HL-60 (cell line): ENCODE measurements at regions not wholly inside any gene's neighbourhood (a gene's known extent, or its start where the extent isn't known, plus 50 kb on each side); places are given as distances from the start of the nearest gene placed in this dataset.

ENCODE experiments used
- DNase-seq, 2 experiments: peaks; one replicate each; pipeline ENCODE4 v3.0.0-alpha.2; 2010 to 2020; ENCODE audit warnings: low read depth in 1 of 2, low spot score in 1 of 2
- H3K27ac ChIP-seq: fragments of 250-450 bp; sonication (Bioruptor Pico); replicated peaks from 2 replicates; pipeline ENCODE4 v1.5.1; 2020; ENCODE audit warnings: mild to moderate bottlenecking, moderate library complexity
- H3K27me3 ChIP-seq: fragments of 250-450 bp; sonication (Bioruptor Pico); 2 replicates; pipeline ENCODE4 v1.5.1; 2021; ENCODE audit warnings: mild to moderate bottlenecking, moderate library complexity; ENCODE audit not compliant: insufficient read depth, poor library complexity, severe bottlenecking
- H3K4me3 ChIP-seq: replicated peaks from 2 replicates; pipeline ENCODE4 v1.5.1; 2011; ENCODE audit warnings: mild to moderate bottlenecking, control low read depth, low read length; ENCODE audit not compliant: insufficient read depth
- CTCF ChIP-seq: IDR thresholded peaks from one replicate; pipeline ENCODE4 v1.5.1; 2011; ENCODE audit warnings: low read length, control low read depth, inconsistent platforms; ENCODE audit not compliant: insufficient read depth
- GABPA ChIP-seq: IDR thresholded peaks from 2 replicates; pipeline ENCODE4 v1.6.1; 2012; ENCODE audit warnings: low read depth
- POLR2AphosphoS5 ChIP-seq: IDR thresholded peaks from 2 replicates; pipeline ENCODE4 v1.6.1; 2012; ENCODE audit warnings: low read depth
- REST ChIP-seq: IDR thresholded peaks from 2 replicates; pipeline ENCODE4 v1.6.1; 2012; ENCODE audit warnings: low read depth; ENCODE audit not compliant: insufficient replicate concordance
- SPI1 ChIP-seq: IDR thresholded peaks from 2 replicates; pipeline ENCODE4 v1.6.1; 2012; ENCODE audit warnings: low read depth, mild to moderate bottlenecking, borderline replicate concordance

GRCh38 chrX:110955706-110956105 is 140.3 kb upstream of the PAK3 start:
- TF ChIP-seq POLR2AphosphoS5 = no peak
- no peak for TF ChIP-seq CTCF
- TF ChIP-seq REST = no peak
- no peak for TF ChIP-seq GABPA
- H3K27me3 ChIP-seq = no peaks in the 10 kb centered on the region
- DNase-seq = no peak
- H3K4me3 ChIP-seq = no peak overlapping the region
- no peak overlapping the region for H3K27ac ChIP-seq

- TF ChIP-seq CTCF = no peak
- no peak for TF ChIP-seq REST
- no peak for TF ChIP-seq SPI1
- TF ChIP-seq POLR2AphosphoS5 = no peak
- TF ChIP-seq GABPA = no peak
- no peaks in the 10 kb centered on the region for H3K27me3 ChIP-seq
- DNase-seq = no peak
Observed at GRCh38 chrX:110954428-110955100, 141.4 kb upstream of the PAK3 start.

GRCh38 chrX:110951472-110952269 is 144.3 kb upstream of the PAK3 start:
- Histone ChIP-seq H3K4me3 (no peak overlapping the region), H3K27ac (no peak overlapping the region), H3K27me3 (no peaks in the 10 kb centered on the region)
- DNase-seq = no peak
- TF ChIP-seq GABPA (no peak), REST (no peak), SPI1 (no peak), CTCF (no peak), POLR2AphosphoS5 (no peak)

More at GRCh38 chrX:110954428-110955100, 141.4 kb upstream of the PAK3 start:
- H3K27ac ChIP-seq = no peak overlapping the region
- no peak overlapping the region for H3K4me3 ChIP-seq
